Fibroblast of mammary gland (primary cell): ENCODE measurements at regions not wholly inside any gene's neighbourhood (a gene's known extent, or its start where the extent isn't known, plus 50 kb on each side); places are given as distances from the start of the nearest gene placed in this dataset.
A peak's percentile ranks its signal among the peaks of the same experiment; 100 is the strongest.
"Not testable (repeated sequence)": the region's sequence is repeated elsewhere in the genome, so short reads cannot be mapped to it uniquely, and the experiment has no call there.

Source experiments
- DNase-seq: peaks from one replicate; pipeline ENCODE4 v3.0.0-alpha.2; 2010; ENCODE audit warnings: low read depth
- H3K4me3 ChIP-seq: 2 replicates; pipeline ENCODE4 v1.5.1; 2011; ENCODE audit warnings: low read depth, mild to moderate bottlenecking, low read length, moderate library complexity; ENCODE audit not compliant: control insufficient read depth
- TF ChIP-seq, protein P1 (sequence below): conservative IDR thresholded peaks from 2 replicates; pipeline ENCODE4 v1.5.1; 2011; ENCODE audit warnings: low read depth, low read length, inconsistent platforms; ENCODE audit not compliant: control insufficient read depth, insufficient read depth

DNA sequence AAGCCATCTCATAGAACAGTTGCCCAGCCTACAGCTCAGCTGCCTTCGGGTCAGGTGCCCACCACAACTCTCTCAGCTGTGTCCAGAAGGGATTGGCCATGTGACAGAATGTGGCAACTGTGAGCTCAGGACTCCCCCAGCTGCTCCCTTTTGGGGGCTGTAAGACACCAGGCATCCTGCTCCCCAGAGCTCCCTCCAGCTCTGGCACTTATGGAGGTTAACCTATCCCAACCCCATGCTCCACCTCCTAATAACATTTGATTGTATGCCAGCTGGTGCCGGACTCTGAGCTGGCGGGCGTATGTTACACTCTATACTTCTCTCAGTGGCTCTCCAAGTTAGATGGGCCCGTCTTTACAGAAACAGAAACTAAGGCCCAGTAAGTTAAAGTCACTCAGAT lies 222.8 kb downstream of the FAM43A start:
- no peak overlapping the region for H3K4me3 ChIP-seq
- TF ChIP-seq, protein P1, sequence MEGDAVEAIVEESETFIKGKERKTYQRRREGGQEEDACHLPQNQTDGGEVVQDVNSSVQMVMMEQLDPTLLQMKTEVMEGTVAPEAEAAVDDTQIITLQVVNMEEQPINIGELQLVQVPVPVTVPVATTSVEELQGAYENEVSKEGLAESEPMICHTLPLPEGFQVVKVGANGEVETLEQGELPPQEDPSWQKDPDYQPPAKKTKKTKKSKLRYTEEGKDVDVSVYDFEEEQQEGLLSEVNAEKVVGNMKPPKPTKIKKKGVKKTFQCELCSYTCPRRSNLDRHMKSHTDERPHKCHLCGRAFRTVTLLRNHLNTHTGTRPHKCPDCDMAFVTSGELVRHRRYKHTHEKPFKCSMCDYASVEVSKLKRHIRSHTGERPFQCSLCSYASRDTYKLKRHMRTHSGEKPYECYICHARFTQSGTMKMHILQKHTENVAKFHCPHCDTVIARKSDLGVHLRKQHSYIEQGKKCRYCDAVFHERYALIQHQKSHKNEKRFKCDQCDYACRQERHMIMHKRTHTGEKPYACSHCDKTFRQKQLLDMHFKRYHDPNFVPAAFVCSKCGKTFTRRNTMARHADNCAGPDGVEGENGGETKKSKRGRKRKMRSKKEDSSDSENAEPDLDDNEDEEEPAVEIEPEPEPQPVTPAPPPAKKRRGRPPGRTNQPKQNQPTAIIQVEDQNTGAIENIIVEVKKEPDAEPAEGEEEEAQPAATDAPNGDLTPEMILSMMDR: no peak
- DNase-seq: no peak

DNA sequence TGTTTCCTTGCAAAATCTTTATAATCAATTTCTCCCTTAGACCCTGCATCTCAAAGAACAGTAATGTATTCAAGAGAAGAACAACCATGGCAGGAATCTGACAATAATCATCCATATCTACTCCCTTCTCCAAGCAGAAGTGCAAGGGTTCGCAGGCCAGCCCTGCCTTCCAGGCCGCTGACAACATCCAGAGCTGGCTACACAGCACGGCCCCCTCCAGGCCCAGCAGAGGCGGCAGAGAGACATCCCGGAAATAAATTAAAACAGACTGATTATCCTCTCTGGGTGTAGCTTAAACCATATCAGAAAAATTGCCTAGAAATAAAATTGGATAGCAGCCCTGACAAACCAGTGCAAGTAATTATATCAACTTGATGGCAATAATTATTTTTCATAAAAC lies 223.3 kb downstream of the FAM43A start:
- TF ChIP-seq, protein P1: no peak
- no peak for DNase-seq
- H3K4me3 ChIP-seq: no peak overlapping the region

DNA sequence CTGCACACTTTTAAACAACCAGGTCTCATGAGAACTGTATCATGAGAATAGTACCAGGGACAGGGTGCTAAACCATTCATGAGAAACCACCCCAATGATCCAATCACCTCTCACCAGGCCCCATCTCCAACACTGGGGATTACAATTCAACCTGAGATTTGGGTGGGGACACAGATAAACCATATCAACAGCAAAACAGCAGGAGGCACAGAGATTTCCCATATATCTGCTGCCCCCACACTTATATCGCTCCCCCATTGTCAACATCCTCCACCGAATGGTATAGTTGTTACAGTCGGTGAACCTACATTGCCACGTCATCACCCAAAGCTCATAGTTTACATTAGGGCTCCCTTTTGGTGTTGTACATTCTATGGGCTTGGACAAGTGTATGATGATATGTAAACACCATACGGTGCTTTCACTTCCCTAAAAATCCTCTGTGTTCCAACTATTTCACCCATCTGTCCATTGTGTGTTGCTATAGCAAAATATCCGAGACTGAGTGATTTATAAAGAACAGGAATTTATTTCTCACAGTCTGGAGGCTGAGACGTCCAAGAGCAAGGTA lies 224.8 kb downstream of the FAM43A start:
- TF ChIP-seq, protein P1: no peak
- no peak overlapping the region for H3K4me3 ChIP-seq
- no peak for DNase-seq

DNA sequence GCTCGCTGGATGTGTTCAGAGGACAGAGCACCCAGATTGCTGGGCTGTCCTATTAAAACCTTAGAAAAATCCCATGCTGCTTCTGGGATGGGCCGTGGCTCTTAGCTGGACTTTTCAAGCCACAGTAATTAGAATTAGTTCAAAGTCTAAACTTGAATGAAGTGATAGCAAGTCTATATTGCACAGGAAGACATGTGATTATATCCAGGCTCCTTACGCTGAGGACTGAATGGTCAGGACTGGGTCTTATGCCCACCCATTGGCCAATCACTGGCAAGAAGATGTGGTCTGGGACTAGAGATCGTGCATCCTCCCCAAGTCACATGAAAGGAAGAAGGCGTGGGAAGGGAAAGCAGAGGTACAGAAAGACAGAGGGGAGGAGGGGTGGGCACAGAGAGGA lies 227.6 kb downstream of the FAM43A start:
- no peak for DNase-seq
- TF ChIP-seq, protein P1: no peak
- no peak overlapping the region for H3K4me3 ChIP-seq

DNA sequence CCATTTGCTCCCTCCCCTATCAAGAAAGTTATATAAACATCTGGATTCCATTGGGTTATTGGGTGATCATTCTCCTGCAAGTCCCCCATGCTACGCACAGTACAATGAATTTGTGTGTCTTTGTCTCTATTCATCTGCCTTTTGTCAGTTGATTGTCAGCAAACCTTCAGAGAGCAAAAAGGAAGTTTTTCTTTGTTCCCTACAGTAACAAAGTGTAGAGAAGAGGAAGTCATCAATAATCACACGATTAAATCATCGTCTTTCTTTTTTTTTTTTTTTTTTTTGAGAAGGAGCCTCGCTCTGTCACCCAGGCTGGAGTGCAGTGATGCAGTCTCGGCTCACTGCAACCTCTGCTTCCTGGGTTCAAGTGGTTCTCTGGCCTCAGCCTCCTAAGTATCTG lies 239.2 kb downstream of the FAM43A start:
- H3K4me3 ChIP-seq, DNase-seq: not testable (repeated sequence)

DNA sequence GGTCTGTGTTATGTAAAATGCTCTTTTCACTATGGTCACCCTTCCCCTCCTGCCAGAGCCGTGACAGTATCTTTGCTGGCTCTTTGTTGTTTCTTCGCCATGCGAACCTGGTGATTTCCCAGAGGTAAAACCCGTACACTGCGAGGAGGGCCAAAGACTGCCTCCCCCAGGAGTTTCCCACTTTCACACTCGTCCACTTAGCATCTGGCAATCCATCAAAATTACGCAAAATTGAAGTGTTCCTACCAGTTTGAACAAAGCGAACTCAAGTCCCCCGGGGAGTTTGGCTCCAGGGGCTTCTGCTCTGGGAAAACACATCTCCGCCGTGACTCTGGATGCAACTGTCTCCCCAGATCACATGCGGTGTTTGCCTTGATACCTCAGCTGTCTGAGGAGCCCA lies 239.9 kb downstream of the FAM43A start:
- no peak overlapping the region for H3K4me3 ChIP-seq
- TF ChIP-seq, protein P1: no peak
- DNase-seq: no peak

DNA sequence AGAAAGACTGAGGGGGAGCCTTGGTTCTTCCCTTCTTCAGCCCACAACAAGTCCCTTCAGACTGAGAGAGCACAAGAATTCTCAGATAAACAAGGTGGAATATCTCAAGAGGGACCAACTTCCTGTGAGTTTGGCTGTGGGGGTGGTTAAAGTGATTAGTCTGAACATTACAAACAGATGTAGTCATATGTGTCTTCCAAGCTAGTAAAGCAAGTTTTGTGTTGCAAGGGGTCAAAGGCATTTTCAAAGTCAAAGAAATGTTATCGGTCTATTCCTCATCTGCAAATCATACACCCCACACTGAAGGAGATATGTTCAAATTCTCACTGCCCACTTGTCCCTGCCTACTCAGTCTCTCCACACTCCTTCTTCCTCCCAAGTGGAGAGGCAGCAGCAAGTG lies 242.5 kb downstream of the FAM43A start:
- peak; percentile 52 for DNase-seq
- TF ChIP-seq, protein P1: no peak
- H3K4me3 ChIP-seq: no peak overlapping the region
